Vagina (tissue), 2 donors: ENCODE measurements at regions not wholly inside any gene's neighbourhood (a gene's known extent, or its start where the extent isn't known, plus 50 kb on each side); places are given as distances from the start of the nearest gene placed in this dataset.
"Not testable (repeated sequence)": the region's sequence is repeated elsewhere in the genome, so short reads cannot be mapped to it uniquely, and the experiment has no call there.

Experiments
- CTCF ChIP-seq, 3 experiments: fragments of 450-650 bp in 2 of 3; fragments of 200-600 bp in 1 of 3; sonication (generic) in 1 of 3; IDR thresholded peaks; one replicate each; pipeline ENCODE4 v1.5.1; 2017 to 2019; ENCODE audit warnings: antibody characterized with exemption in 3 of 3, mild to moderate bottlenecking in 2 of 3, moderate library complexity in 2 of 3
- POLR2A ChIP-seq, 2 donors: fragments of 450-650 bp; IDR thresholded peaks; one replicate each; pipeline ENCODE4 v1.6.1; 2017; ENCODE audit warnings: antibody characterized with exemption in 2 of 2, mild to moderate bottlenecking in 2 of 2, moderate library complexity in 2 of 2
- POLR2AphosphoS5 ChIP-seq, 2 donors: sonication (generic); formaldehyde crosslinking; IDR thresholded peaks; one replicate each; pipeline ENCODE4 v1.9.0; 2017; ENCODE audit warnings: antibody characterized with exemption in 2 of 2, mild to moderate bottlenecking in 2 of 2, low read depth in 1 of 2; ENCODE audit not compliant: insufficient read depth in 1 of 2

GRCh38 chr7:67316902-67317301 is 320.3 kb downstream of the TYW1 start:
- not testable (repeated sequence) for TF ChIP-seq POLR2A (IDR thresholded peaks at IDR 0.05); CTCF (IDR thresholded peaks at IDR 0.05); POLR2AphosphoS5 (IDR thresholded peaks at IDR 0.05; ENCODE audit: insufficient read depth in 1 of 2, low read depth in 1 of 2)
